ENCODE measurements at regions not wholly inside any gene's neighbourhood (a gene's known extent, or its start where the extent isn't known, plus 50 kb on each side); places are given as distances from the start of the nearest gene placed in this dataset.
A peak's percentile ranks its signal among the peaks of the same experiment; 100 is the strongest.

DNA sequence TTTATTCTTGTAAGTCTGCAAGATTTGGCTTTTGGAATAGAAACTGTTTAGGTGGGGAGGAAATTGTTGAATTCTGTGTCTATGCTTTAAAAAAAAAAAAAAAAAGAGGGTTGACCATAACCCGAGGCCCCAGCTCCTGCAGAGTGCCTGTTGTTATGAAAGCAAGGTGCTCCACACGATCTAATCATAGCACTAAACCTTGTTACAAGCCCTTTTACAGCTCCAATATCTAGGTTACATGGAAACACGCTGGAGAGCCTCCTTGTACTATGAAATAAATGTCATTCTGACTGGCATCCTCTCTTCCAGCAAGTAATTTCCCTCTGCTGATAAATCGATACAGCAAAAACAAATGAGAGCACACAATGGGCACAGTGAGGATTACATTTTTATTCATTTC lies 303.1 kb upstream of the SOX5 start:
- Histone ChIP-seq H3K36me3 (ENCODE audit: insufficient read depth, low read length) (no peaks in the 10 kb centered on the region), H3F3A (ENCODE audit: insufficient read depth, low read length, poor library complexity, severe bottlenecking) (no peaks in the 10 kb centered on the region), H4K20me1 (ENCODE audit: insufficient read depth) (no peaks in the 10 kb centered on the region), H3K9me2 (ENCODE audit: insufficient read depth, low read length) (no peaks in the 10 kb centered on the region), H3K27ac (ENCODE audit: low read length) (peak overlapping the region; percentile 55), H3K27me3 (ENCODE audit: insufficient read depth, low read depth, low read length) (no peaks in the 10 kb centered on the region), H2AFZ (ENCODE audit: low read depth, low read length) (no peak overlapping the region), H3K9me3 (ENCODE audit: low read length) (no peaks in the 10 kb centered on the region), H3K9ac (ENCODE audit: low read length) (peak overlapping the region; percentile 37), H3K4me3 (ENCODE audit: low read length) (peak overlapping the region; percentile 49), H3K4me2 (ENCODE audit: low read length) (peak overlapping the region; percentile 49), H3K79me2 (replicated peaks; ENCODE audit: insufficient read depth, low read length) (no peaks in the 10 kb centered on the region)
- TF ChIP-seq TAF1 (IDR thresholded peaks at IDR 0.05; ENCODE audit: low read depth) (no peak), MXI1 (conservative IDR thresholded peaks at IDR 0.05; ENCODE audit: poor library complexity, severe bottlenecking) (no peak), EZH2 (IDR thresholded peaks at IDR 0.05; ENCODE audit: borderline replicate concordance, insufficient read depth, low read length, poor library complexity, severe bottlenecking) (no peak), EP300 (conservative IDR thresholded peaks at IDR 0.05; ENCODE audit: poor library complexity, severe bottlenecking) (peak; percentile 15), POLR2AphosphoS5 (IDR thresholded peaks at IDR 0.05) (peak; percentile 39), RAD21 (conservative IDR thresholded peaks at IDR 0.05) (peak; percentile 19)
- TF ChIP-seq, protein P1, sequence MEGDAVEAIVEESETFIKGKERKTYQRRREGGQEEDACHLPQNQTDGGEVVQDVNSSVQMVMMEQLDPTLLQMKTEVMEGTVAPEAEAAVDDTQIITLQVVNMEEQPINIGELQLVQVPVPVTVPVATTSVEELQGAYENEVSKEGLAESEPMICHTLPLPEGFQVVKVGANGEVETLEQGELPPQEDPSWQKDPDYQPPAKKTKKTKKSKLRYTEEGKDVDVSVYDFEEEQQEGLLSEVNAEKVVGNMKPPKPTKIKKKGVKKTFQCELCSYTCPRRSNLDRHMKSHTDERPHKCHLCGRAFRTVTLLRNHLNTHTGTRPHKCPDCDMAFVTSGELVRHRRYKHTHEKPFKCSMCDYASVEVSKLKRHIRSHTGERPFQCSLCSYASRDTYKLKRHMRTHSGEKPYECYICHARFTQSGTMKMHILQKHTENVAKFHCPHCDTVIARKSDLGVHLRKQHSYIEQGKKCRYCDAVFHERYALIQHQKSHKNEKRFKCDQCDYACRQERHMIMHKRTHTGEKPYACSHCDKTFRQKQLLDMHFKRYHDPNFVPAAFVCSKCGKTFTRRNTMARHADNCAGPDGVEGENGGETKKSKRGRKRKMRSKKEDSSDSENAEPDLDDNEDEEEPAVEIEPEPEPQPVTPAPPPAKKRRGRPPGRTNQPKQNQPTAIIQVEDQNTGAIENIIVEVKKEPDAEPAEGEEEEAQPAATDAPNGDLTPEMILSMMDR (IDR thresholded peaks at IDR 0.05; ENCODE audit: poor library complexity, severe bottlenecking), result no peak
- TF ChIP-seq, protein P2, sequence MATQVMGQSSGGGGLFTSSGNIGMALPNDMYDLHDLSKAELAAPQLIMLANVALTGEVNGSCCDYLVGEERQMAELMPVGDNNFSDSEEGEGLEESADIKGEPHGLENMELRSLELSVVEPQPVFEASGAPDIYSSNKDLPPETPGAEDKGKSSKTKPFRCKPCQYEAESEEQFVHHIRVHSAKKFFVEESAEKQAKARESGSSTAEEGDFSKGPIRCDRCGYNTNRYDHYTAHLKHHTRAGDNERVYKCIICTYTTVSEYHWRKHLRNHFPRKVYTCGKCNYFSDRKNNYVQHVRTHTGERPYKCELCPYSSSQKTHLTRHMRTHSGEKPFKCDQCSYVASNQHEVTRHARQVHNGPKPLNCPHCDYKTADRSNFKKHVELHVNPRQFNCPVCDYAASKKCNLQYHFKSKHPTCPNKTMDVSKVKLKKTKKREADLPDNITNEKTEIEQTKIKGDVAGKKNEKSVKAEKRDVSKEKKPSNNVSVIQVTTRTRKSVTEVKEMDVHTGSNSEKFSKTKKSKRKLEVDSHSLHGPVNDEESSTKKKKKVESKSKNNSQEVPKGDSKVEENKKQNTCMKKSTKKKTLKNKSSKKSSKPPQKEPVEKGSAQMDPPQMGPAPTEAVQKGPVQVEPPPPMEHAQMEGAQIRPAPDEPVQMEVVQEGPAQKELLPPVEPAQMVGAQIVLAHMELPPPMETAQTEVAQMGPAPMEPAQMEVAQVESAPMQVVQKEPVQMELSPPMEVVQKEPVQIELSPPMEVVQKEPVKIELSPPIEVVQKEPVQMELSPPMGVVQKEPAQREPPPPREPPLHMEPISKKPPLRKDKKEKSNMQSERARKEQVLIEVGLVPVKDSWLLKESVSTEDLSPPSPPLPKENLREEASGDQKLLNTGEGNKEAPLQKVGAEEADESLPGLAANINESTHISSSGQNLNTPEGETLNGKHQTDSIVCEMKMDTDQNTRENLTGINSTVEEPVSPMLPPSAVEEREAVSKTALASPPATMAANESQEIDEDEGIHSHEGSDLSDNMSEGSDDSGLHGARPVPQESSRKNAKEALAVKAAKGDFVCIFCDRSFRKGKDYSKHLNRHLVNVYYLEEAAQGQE (IDR thresholded peaks at IDR 0.05; ENCODE audit: borderline replicate concordance), result peak; percentile 65

DNA sequence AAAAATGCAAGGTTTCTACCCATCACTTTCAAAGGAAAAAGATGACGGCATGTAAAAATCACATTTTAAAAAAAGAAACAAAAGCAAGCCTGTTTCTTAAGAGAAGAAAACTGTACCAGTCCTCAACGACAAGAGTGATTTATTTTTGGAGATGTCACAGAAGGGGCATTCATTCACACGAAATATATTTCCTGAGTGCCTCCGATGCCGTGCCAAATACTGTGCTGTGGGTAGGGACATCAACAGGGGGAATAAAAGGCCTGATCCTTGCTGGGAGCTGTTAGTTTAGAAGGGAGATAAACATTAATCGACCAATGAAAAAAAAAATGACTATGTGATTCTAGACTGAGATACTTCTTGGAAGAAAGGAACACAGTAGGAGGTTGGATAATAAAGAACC lies 297.5 kb upstream of the SOX5 start:
- no peaks in the 10 kb centered on the region for H3K36me3 ChIP-seq (ENCODE audit: insufficient read depth, low read length)
- no peak overlapping the region for H3K4me2 ChIP-seq (ENCODE audit: low read length)
- H3K79me2 ChIP-seq (replicated peaks; ENCODE audit: insufficient read depth, low read length), result no peaks in the 10 kb centered on the region
- H3K9me3 ChIP-seq (ENCODE audit: low read length), result no peaks in the 10 kb centered on the region
- no peak overlapping the region for H3K4me3 ChIP-seq (ENCODE audit: low read length)
- TF ChIP-seq TAF1 (IDR thresholded peaks at IDR 0.05; ENCODE audit: low read depth), result no peak
- no peak for TF ChIP-seq SMC3 (conservative IDR thresholded peaks at IDR 0.05; ENCODE audit: poor library complexity)
- TF ChIP-seq POLR2AphosphoS5 (IDR thresholded peaks at IDR 0.05), result no peak
- TF ChIP-seq RAD21 (conservative IDR thresholded peaks at IDR 0.05), result no peak
- TF ChIP-seq EZH2 (IDR thresholded peaks at IDR 0.05; ENCODE audit: borderline replicate concordance, insufficient read depth, low read length, poor library complexity, severe bottlenecking), result no peak
- TF ChIP-seq MXI1 (conservative IDR thresholded peaks at IDR 0.05; ENCODE audit: poor library complexity, severe bottlenecking), result no peak
- TF ChIP-seq EP300 (conservative IDR thresholded peaks at IDR 0.05; ENCODE audit: poor library complexity, severe bottlenecking), result no peak
- TF ChIP-seq, protein P2 (IDR thresholded peaks at IDR 0.05; ENCODE audit: borderline replicate concordance), result no peak
- TF ChIP-seq, protein P1 (IDR thresholded peaks at IDR 0.05; ENCODE audit: poor library complexity, severe bottlenecking), result no peak
- H3K9me2 ChIP-seq (ENCODE audit: insufficient read depth, low read length), result no peaks in the 10 kb centered on the region
- no peaks in the 10 kb centered on the region for H3F3A ChIP-seq (ENCODE audit: insufficient read depth, low read length, poor library complexity, severe bottlenecking)
- H3K27ac ChIP-seq (ENCODE audit: low read length), result no peak overlapping the region
- no peaks in the 10 kb centered on the region for H3K27me3 ChIP-seq (ENCODE audit: insufficient read depth, low read depth, low read length)
- no peak overlapping the region for H2AFZ ChIP-seq (ENCODE audit: low read depth, low read length)
- no peaks in the 10 kb centered on the region for H4K20me1 ChIP-seq (ENCODE audit: insufficient read depth)
- H3K9ac ChIP-seq (ENCODE audit: low read length), result no peak overlapping the region
